Neural progenitor cell (in vitro differentiated cells): ENCODE measurements at regions not wholly inside any gene's neighbourhood (a gene's known extent, or its start where the extent isn't known, plus 50 kb on each side); places are given as distances from the start of the nearest gene placed in this dataset.

Experiments used
- CTCF ChIP-seq: fragments of 200-600 bp; sonication (generic); IDR thresholded peaks from 2 replicates; pipeline ENCODE4 v1.5.1; 2017; ENCODE audit warnings: antibody characterized with exemption, mild to moderate bottlenecking
- EZH2 ChIP-seq: fragments of 200-600 bp; sonication (generic); IDR thresholded peaks from 2 replicates; pipeline ENCODE4 v1.6.1; 2017; ENCODE audit warnings: antibody characterized with exemption, mild to moderate bottlenecking, moderate library complexity

- TF ChIP-seq CTCF: no peak
- no peak for TF ChIP-seq EZH2
These were observed 1275.2 kb downstream of the TBC1D22A start for GRCh38 chr22:48037618-48038017.
